NCI-H524 (cell line): ENCODE measurements at regions not wholly inside any gene's neighbourhood (a gene's known extent, or its start where the extent isn't known, plus 50 kb on each side); places are given as distances from the start of the nearest gene placed in this dataset.
A peak's percentile ranks its signal among the peaks of the same experiment; 100 is the strongest.
"Not testable (repeated sequence)": the region's sequence is repeated elsewhere in the genome, so short reads cannot be mapped to it uniquely, and the experiment has no call there.

Experiments used
- DNase-seq, 2 experiments: peaks; one replicate each; lab custom pipeline; 2025; lab: John Stamatoyannopoulos, UW

GRCh38 chr1:98575955-98576354 lies 85.6 kb upstream of the SNX7 start:
- DNase-seq = no peak

- no peak for DNase-seq
Observed at GRCh38 chr1:98565951-98566350, 95.6 kb upstream of the SNX7 start.

- no peak for DNase-seq
Observed at GRCh38 chr1:98559291-98559690, 102.2 kb upstream of the SNX7 start.

- DNase-seq = no peak
Observed at GRCh38 chr1:98557895-98558294, 103.6 kb upstream of the SNX7 start.

GRCh38 chr1:98556521-98557158 lies 104.9 kb upstream of the SNX7 start:
- peak in 1 of 2 experiments; percentile 8 for DNase-seq

GRCh38 chr1:98555814-98556213 lies 105.7 kb upstream of the SNX7 start:
- DNase-seq = no peak

- not testable (repeated sequence) for DNase-seq
Observed at GRCh38 chr1:98552576-98553074, 108.9 kb upstream of the SNX7 start.

GRCh38 chr1:98550076-98550475 lies 111.4 kb upstream of the SNX7 start:
- DNase-seq = no peak

- DNase-seq = no peak
Observed at GRCh38 chr1:98546319-98546718, 115.2 kb upstream of the SNX7 start.

GRCh38 chr1:98538106-98538505 lies 123.4 kb upstream of the SNX7 start:
- no peak for DNase-seq

GRCh38 chr1:98523256-98523655 lies 138.3 kb upstream of the SNX7 start:
- DNase-seq = no peak

- DNase-seq = no peak
Observed at GRCh38 chr1:98516306-98516705, 145.2 kb upstream of the SNX7 start.

GRCh38 chr1:98515744-98516143 lies 145.8 kb upstream of the SNX7 start:
- no peak for DNase-seq

GRCh38 chr1:98512216-98512615 lies 149.3 kb upstream of the SNX7 start:
- not testable (repeated sequence) for DNase-seq

GRCh38 chr1:98503771-98504170 lies 157.8 kb upstream of the SNX7 start:
- DNase-seq = no peak

- no peak for DNase-seq
Observed at GRCh38 chr1:98502937-98503336, 158.6 kb upstream of the SNX7 start.

GRCh38 chr1:98500324-98500723 lies 161.2 kb upstream of the SNX7 start:
- DNase-seq = no peak

- no peak for DNase-seq
Observed at GRCh38 chr1:98498651-98499050, 162.9 kb upstream of the SNX7 start.

GRCh38 chr1:98497497-98497896 lies 164.0 kb upstream of the SNX7 start:
- DNase-seq = no peak

GRCh38 chr1:98496256-98496995 lies 165.1 kb upstream of the SNX7 start:
- no peak for DNase-seq

- no peak for DNase-seq
Observed at GRCh38 chr1:98493469-98493868, 168.1 kb upstream of the SNX7 start.

- no peak for DNase-seq
Observed at GRCh38 chr1:98490099-98490498, 171.4 kb upstream of the SNX7 start.

GRCh38 chr1:98487620-98488019 lies 173.9 kb upstream of the SNX7 start:
- no peak for DNase-seq

- no peak for DNase-seq
Observed at GRCh38 chr1:98482611-98483010, 178.9 kb upstream of the SNX7 start.
